ENCODE measurements at regions not wholly inside any gene's neighbourhood (a gene's known extent, or its start where the extent isn't known, plus 50 kb on each side); places are given as distances from the start of the nearest gene placed in this dataset.

DNA sequence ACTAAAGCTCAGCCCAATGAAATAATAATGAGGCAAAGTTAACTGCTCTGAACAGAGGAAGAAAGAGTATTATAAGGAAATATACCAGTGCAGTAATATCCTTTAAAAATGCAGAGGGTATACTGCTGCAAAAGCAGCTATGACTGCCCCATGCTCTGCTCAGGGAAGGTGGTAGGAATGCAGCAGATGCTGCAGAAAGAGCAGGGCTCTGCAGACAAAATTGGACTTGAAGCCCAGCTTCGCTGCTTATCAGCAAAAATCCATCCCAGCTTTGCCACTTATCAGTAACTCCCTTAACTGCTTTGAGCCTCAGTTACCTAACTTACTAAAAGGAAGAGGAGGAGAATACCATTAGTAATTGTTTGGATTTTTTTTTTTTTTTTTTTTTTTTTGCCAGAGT is 533.8 kb upstream of the CDH5 start (continued):
- TF ChIP-seq, protein P1, sequence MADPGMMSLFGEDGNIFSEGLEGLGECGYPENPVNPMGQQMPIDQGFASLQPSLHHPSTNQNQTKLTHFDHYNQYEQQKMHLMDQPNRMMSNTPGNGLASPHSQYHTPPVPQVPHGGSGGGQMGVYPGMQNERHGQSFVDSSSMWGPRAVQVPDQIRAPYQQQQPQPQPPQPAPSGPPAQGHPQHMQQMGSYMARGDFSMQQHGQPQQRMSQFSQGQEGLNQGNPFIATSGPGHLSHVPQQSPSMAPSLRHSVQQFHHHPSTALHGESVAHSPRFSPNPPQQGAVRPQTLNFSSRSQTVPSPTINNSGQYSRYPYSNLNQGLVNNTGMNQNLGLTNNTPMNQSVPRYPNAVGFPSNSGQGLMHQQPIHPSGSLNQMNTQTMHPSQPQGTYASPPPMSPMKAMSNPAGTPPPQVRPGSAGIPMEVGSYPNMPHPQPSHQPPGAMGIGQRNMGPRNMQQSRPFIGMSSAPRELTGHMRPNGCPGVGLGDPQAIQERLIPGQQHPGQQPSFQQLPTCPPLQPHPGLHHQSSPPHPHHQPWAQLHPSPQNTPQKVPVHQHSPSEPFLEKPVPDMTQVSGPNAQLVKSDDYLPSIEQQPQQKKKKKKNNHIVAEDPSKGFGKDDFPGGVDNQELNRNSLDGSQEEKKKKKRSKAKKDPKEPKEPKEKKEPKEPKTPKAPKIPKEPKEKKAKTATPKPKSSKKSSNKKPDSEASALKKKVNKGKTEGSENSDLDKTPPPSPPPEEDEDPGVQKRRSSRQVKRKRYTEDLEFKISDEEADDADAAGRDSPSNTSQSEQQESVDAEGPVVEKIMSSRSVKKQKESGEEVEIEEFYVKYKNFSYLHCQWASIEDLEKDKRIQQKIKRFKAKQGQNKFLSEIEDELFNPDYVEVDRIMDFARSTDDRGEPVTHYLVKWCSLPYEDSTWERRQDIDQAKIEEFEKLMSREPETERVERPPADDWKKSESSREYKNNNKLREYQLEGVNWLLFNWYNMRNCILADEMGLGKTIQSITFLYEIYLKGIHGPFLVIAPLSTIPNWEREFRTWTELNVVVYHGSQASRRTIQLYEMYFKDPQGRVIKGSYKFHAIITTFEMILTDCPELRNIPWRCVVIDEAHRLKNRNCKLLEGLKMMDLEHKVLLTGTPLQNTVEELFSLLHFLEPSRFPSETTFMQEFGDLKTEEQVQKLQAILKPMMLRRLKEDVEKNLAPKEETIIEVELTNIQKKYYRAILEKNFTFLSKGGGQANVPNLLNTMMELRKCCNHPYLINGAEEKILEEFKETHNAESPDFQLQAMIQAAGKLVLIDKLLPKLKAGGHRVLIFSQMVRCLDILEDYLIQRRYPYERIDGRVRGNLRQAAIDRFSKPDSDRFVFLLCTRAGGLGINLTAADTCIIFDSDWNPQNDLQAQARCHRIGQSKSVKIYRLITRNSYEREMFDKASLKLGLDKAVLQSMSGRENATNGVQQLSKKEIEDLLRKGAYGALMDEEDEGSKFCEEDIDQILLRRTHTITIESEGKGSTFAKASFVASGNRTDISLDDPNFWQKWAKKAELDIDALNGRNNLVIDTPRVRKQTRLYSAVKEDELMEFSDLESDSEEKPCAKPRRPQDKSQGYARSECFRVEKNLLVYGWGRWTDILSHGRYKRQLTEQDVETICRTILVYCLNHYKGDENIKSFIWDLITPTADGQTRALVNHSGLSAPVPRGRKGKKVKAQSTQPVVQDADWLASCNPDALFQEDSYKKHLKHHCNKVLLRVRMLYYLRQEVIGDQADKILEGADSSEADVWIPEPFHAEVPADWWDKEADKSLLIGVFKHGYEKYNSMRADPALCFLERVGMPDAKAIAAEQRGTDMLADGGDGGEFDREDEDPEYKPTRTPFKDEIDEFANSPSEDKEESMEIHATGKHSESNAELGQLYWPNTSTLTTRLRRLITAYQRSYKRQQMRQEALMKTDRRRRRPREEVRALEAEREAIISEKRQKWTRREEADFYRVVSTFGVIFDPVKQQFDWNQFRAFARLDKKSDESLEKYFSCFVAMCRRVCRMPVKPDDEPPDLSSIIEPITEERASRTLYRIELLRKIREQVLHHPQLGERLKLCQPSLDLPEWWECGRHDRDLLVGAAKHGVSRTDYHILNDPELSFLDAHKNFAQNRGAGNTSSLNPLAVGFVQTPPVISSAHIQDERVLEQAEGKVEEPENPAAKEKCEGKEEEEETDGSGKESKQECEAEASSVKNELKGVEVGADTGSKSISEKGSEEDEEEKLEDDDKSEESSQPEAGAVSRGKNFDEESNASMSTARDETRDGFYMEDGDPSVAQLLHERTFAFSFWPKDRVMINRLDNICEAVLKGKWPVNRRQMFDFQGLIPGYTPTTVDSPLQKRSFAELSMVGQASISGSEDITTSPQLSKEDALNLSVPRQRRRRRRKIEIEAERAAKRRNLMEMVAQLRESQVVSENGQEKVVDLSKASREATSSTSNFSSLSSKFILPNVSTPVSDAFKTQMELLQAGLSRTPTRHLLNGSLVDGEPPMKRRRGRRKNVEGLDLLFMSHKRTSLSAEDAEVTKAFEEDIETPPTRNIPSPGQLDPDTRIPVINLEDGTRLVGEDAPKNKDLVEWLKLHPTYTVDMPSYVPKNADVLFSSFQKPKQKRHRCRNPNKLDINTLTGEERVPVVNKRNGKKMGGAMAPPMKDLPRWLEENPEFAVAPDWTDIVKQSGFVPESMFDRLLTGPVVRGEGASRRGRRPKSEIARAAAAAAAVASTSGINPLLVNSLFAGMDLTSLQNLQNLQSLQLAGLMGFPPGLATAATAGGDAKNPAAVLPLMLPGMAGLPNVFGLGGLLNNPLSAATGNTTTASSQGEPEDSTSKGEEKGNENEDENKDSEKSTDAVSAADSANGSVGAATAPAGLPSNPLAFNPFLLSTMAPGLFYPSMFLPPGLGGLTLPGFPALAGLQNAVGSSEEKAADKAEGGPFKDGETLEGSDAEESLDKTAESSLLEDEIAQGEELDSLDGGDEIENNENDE (IDR thresholded peaks at IDR 0.05; ENCODE audit: insufficient replicate concordance, low read length), result no peak
- no peak for TF ChIP-seq GABPA (IDR thresholded peaks at IDR 0.05; ENCODE audit: borderline replicate concordance, insufficient read depth, low read length)

All from H1 (cell line).